ENCODE measurements at regions not wholly inside any gene's neighbourhood (a gene's known extent, or its start where the extent isn't known, plus 50 kb on each side); places are given as distances from the start of the nearest gene placed in this dataset.

- TF ChIP-seq NFIC (IDR thresholded peaks at IDR 0.05): no peak
- TF ChIP-seq RAD21 (IDR thresholded peaks at IDR 0.05; ENCODE audit: low read depth): no peak
- no peak for TF ChIP-seq YY1 (IDR thresholded peaks at IDR 0.05; ENCODE audit: low read depth)
- TF ChIP-seq MAX (IDR thresholded peaks at IDR 0.05): no peak
- no peak for TF ChIP-seq CEBPB (IDR thresholded peaks at IDR 0.05)
- no peak for TF ChIP-seq TAF1 (IDR thresholded peaks at IDR 0.05; ENCODE audit: low read depth)
- no peak for TF ChIP-seq FOXM1 (IDR thresholded peaks at IDR 0.05; ENCODE audit: borderline replicate concordance, low read depth)
- no peak for TF ChIP-seq ZBTB7A (IDR thresholded peaks at IDR 0.05; ENCODE audit: low read depth)
- no peak for TF ChIP-seq EP300 (IDR thresholded peaks at IDR 0.05; ENCODE audit: borderline replicate concordance)
- no peak for TF ChIP-seq REST (IDR thresholded peaks at IDR 0.05; ENCODE audit: low read depth)
- no peak for TF ChIP-seq USF1 (IDR thresholded peaks at IDR 0.05)
- no peak for TF ChIP-seq TEAD4 (IDR thresholded peaks at IDR 0.05)
- TF ChIP-seq EGR1 (IDR thresholded peaks at IDR 0.05): no peak
- TF ChIP-seq TCF12 (IDR thresholded peaks at IDR 0.05; ENCODE audit: low read depth): no peak
Measured at GRCh38 chr1:113271039-113271438, 119.3 kb upstream of the MAGI3 start.

All from Ishikawa (cell line).